IPS DF 6.9 (cell line): ENCODE measurements at regions not wholly inside any gene's neighbourhood (a gene's known extent, or its start where the extent isn't known, plus 50 kb on each side); places are given as distances from the start of the nearest gene placed in this dataset.
"Not testable (repeated sequence)": the region's sequence is repeated elsewhere in the genome, so short reads cannot be mapped to it uniquely, and the experiment has no call there.

ENCODE experiments used
- DNase-seq: peaks from one replicate; pipeline ENCODE4 v3.0.0-alpha.2; 2013; ENCODE audit warnings: low read depth, low spot score
- H3K27ac ChIP-seq: one replicate; pipeline ENCODE4 v1.5.1; 2013; ENCODE audit warnings: low read length, control low read depth
- H3K27me3 ChIP-seq: 2 replicates; pipeline ENCODE4 v1.6.1; 2013; ENCODE audit warnings: mild to moderate bottlenecking, low read length; ENCODE audit not compliant: control insufficient read depth, insufficient read depth
- H3K36me3 ChIP-seq: 2 replicates; pipeline ENCODE4 v1.6.1; 2013; ENCODE audit warnings: low read length; ENCODE audit not compliant: control insufficient read depth, insufficient read depth
- H3K4me1 ChIP-seq: 2 replicates; pipeline ENCODE4 v1.6.1; 2013; ENCODE audit warnings: low read length; ENCODE audit not compliant: control insufficient read depth, insufficient read depth
- H3K4me3 ChIP-seq: 2 replicates; pipeline ENCODE4 v1.5.1; 2013; ENCODE audit warnings: mild to moderate bottlenecking, low read length
- H3K9me3 ChIP-seq: 2 replicates; pipeline ENCODE4 v1.6.1; 2013; ENCODE audit warnings: low read length, inconsistent platforms; ENCODE audit not compliant: control insufficient read depth, insufficient read depth
- WGBS: extraction: QIAGEN DNeasy Blood & Tissue Kit; methylation state at CpG from one replicate; pipeline ENCODE4 v1.1.7; 2013; ENCODE audit warnings: mixed read lengths, missing lambda C conversion rate; ENCODE audit not compliant: insufficient read length, insufficient coverage; 5-methylcytosine and 5-hydroxymethylcytosine counted together

DNA sequence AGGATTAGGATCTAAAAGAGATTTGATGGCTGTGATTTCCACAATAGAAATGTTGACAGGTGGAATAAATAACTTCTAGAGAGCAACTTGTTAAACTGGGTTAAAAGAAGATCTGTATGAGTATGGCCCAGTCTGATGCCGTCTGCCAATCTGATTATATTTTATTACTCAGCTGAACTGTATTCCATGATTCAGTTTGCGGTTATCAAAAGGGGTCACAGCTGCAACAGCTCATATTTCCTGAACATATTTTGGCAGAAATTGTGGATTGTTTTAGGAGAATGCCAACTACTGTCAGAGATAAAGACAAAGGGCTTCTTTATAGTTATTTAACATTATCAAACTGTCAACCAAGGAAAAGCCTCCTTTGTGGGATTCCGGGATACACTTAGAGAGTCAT lies 244.8 kb upstream of the MINDY3 start:
- no peak for DNase-seq
- Histone ChIP-seq H3K4me3 (no peak overlapping the region), H3K4me1 (no peaks in the 10 kb centered on the region), H3K27me3 (no peaks in the 10 kb centered on the region), H3K9me3 (no peaks in the 10 kb centered on the region), H3K36me3 (no peaks in the 10 kb centered on the region), H3K27ac (no peak overlapping the region)
- no CpG with 5 or more reads among the region's 3 CpGs for WGBS

DNA sequence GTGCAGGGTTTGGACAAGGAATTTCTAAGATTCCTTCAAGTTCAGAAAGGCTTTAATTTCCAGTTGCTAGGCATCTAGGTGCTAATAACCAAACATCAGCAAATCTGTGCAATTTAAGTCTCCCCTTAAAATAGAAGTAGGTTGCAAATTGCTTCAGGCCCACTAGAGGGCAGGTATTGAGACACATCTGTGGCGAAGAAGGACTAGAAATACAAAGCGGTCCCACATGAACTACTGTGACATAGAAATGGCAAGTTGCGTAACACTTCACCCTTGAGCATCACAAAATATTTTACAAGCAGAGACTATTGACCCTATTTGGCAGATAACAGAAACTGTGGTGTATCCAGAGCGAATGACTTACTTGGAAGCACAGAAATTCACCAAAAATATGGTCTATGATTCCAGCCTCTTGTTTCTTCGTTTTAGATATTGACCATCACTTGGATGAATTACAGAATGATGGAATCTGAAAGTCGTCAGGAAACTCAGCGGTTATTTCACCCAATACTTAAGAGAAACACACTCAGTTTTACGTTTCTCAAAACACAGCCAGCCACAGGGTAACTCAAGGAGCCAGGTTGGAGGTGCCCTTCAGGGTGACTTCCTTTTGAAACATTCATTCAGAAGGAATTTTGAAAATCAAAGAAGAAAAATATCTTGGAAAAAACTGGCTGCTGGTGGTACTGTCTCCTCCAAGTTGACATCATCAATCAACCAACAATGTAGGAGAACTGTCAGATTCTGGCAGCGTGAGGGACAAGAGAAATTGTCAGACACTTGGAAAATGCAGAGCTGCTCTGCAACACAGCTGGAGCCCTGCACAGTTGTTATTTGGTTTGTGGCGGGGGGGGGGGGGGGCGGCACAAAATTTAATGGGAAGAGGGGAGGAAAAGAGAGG lies 256.3 kb upstream of the MINDY3 start:
- H3K4me3 ChIP-seq, result no peak overlapping the region
- no peaks in the 10 kb centered on the region for H3K36me3 ChIP-seq
- peak; percentile 33 for DNase-seq
- H3K27ac ChIP-seq, result no peak overlapping the region
- no peaks in the 10 kb centered on the region for H3K9me3 ChIP-seq
- no peaks in the 10 kb centered on the region; the same call in 1 of the 2 replicates for H3K27me3 ChIP-seq
- H3K4me1 ChIP-seq, result no peaks in the 10 kb centered on the region
- no CpG with 5 or more reads among the region's 11 CpGs for WGBS

DNA sequence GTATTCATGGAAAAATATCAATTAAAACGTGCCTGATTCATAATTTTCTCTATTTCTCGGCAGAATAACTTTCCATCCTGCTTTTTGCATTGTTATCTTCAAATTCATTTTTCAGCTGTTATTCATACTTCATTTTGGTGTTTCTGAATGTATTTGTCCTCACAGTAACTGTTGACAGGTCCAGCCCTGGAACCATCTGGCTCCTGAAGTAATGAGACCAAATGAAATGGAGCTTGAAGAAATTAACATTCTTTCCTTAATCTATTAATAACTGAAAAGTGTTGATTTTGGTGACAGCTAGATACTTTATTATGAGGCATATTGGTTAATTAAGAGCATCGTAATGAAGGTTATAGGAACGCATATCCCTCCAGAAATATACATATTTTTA lies 257.0 kb upstream of the MINDY3 start:
- Histone ChIP-seq H3K9me3 (no peaks in the 10 kb centered on the region), H3K4me3 (no peak overlapping the region), H3K27me3 (no peaks in the 10 kb centered on the region; the same call in 1 of the 2 replicates), H3K4me1 (no peaks in the 10 kb centered on the region), H3K27ac (no peak overlapping the region), H3K36me3 (no peaks in the 10 kb centered on the region)
- no peak for DNase-seq
- WGBS, result no CpG with 5 or more reads among the region's 4 CpGs

DNA sequence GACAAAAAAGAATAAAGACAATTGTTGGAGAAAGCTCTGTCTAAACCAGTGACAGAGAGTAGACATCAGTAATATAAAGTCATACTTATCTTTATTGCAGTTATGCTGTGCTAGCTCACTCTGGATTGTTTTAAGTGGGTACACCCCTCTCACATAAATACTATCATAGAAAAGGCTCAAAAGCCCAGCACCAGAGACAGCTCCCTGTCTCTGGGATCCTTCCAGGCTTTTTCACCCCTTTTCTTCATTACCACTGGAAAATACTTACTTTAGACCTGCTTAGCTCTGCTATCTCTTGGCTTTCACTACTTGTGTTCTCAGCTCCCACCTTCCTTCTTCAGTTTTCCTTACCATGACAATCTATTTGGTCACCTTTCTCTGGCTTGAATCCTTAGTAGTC lies 259.1 kb upstream of the MINDY3 start:
- Histone ChIP-seq H3K4me1 (no peaks in the 10 kb centered on the region), H3K9me3 (no peaks in the 10 kb centered on the region), H3K4me3 (no peak overlapping the region), H3K27me3 (no peaks in the 10 kb centered on the region; the same call in 1 of the 2 replicates), H3K36me3 (no peaks in the 10 kb centered on the region), H3K27ac (no peak overlapping the region)
- DNase-seq, result no peak

GRCh38 chr10:16120563-16120962 lies 260.3 kb upstream of the MINDY3 start:
- Histone ChIP-seq H3K4me1 (no peaks in the 10 kb centered on the region), H3K27ac (no peak overlapping the region), H3K4me3 (no peak overlapping the region), H3K27me3 (no peaks in the 10 kb centered on the region; the same call in 1 of the 2 replicates), H3K36me3 (no peaks in the 10 kb centered on the region), H3K9me3 (no peaks in the 10 kb centered on the region)
- DNase-seq, result no peak
- WGBS, result no CpG with 5 or more reads among the region's 3 CpGs

DNA sequence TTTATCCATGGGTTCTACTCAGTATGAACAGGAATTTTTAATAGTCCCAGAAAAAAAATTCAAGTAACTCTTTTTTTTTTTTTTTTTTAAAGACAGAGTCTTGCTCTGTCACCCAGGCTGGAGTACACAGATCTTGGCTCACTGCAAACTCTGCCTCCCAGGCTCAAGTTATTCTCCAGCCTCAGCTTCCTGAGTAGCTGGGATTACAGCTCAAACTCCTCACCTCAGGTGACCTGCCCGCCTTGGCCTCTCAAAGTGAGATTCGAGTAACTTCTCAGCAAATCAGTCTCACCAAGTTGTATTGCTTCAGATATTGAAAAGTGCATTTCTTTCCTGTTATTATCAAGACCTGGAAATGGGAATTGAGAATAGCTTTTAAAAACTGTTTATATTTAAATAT lies 281.2 kb upstream of the MINDY3 start:
- Histone ChIP-seq H3K4me1 (no peaks in the 10 kb centered on the region), H3K36me3 (no peaks in the 10 kb centered on the region), H3K27me3 (no peaks in the 10 kb centered on the region), H3K4me3 (no peak overlapping the region), H3K27ac (no peak overlapping the region), H3K9me3 (no peaks in the 10 kb centered on the region)
- no peak for DNase-seq
- no CpG with 5 or more reads among the region's 2 CpGs for WGBS

DNA sequence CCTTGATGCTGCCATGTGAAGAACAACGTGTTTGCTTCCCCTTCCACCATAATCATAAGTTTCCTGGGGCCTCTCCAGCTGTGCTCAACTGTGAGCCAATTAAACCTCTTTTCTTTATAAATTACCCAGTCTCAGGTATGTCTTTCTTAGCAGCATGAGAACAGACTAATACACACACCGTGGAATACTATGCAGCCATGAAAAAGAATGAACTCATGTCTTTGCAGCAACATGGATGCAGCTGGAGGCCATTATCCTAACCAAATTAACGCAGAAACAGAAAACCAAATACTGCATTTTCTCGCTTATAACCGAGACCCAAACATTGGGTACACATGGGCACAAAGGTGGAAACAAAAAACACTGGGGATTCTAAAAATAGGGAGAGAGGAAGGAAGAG lies 286.7 kb upstream of the MINDY3 start:
- Histone ChIP-seq H3K4me3 (no peak overlapping the region), H3K9me3 (no peaks in the 10 kb centered on the region), H3K36me3 (no peaks in the 10 kb centered on the region), H3K4me1 (no peaks in the 10 kb centered on the region), H3K27ac (no peak overlapping the region), H3K27me3 (no peaks in the 10 kb centered on the region)
- DNase-seq, result no peak
- WGBS, result no CpG with 5 or more reads among the region's 5 CpGs

- DNase-seq, result peak; percentile 22
- H3K4me3 ChIP-seq, result no peak overlapping the region
- no CpG with 5 or more reads among the region's 1 CpG for WGBS
- H3K36me3 ChIP-seq, result no peaks in the 10 kb centered on the region
- no peak overlapping the region for H3K27ac ChIP-seq
- no peaks in the 10 kb centered on the region for H3K4me1 ChIP-seq
- no peaks in the 10 kb centered on the region for H3K9me3 ChIP-seq
- H3K27me3 ChIP-seq, result no peaks in the 10 kb centered on the region
These were observed 281.0 kb upstream of the PTER start for GRCh38 chr10:16155834-16156233.

- Histone ChIP-seq H3K27me3 (no peaks in the 10 kb centered on the region), H3K9me3 (no peaks in the 10 kb centered on the region), H3K36me3 (no peaks in the 10 kb centered on the region), H3K4me3 (no peak overlapping the region), H3K27ac (no peak overlapping the region), H3K4me1 (no peaks in the 10 kb centered on the region)
- DNase-seq, result no peak
- no CpG with 5 or more reads among the region's 7 CpGs for WGBS
These were observed 280.1 kb upstream of the PTER start for GRCh38 chr10:16156681-16157080.

- WGBS, result no CpG with 5 or more reads among the region's 3 CpGs
- H3K36me3 ChIP-seq, H3K4me3 ChIP-seq, H3K27me3 ChIP-seq, H3K27ac ChIP-seq, DNase-seq, H3K9me3 ChIP-seq, H3K4me1 ChIP-seq: not testable (repeated sequence)
These were observed 271.7 kb upstream of the PTER start for GRCh38 chr10:16165067-16165466.

- Histone ChIP-seq H3K27me3 (no peaks in the 10 kb centered on the region), H3K9me3 (no peaks in the 10 kb centered on the region), H3K27ac (no peak overlapping the region), H3K36me3 (0 out of 2 replicates have a peak, but pooled peaks cover 2% of the 10 kb centered on the region), H3K4me1 (0 out of 2 replicates have a peak, but pooled peaks cover 2% of the 10 kb centered on the region), H3K4me3 (no peak overlapping the region)
- DNase-seq, result no peak
- WGBS, result no CpG with 5 or more reads among the region's 6 CpGs
These were observed 254.7 kb upstream of the PTER start for GRCh38 chr10:16182144-16182543.
